ENCODE measurements at regions not wholly inside any gene's neighbourhood (a gene's known extent, or its start where the extent isn't known, plus 50 kb on each side); places are given as distances from the start of the nearest gene placed in this dataset.

DNA sequence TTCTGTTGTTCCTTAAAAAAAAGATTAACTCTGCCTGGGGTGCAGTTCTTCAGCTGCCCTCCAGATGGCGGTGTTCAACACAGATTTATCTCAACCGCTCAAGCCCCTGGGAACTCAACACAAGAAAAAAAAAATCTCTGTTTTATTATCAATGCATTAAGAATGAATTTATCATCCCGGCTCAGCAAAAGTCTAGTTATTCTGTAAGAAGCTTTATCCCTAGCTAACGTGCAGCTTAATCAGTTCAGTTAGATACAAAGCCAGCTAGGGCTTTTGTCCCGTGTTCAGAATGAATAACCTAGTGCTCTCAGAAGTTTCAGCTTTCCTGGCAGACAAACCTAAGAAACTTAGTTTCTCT, 475.9 kb upstream of the CCL2 start:
- H3K27ac ChIP-seq, result no peak overlapping the region
- TF ChIP-seq POLR2A (IDR thresholded peaks at IDR 0.05), result no peak
- TF ChIP-seq, protein P1, sequence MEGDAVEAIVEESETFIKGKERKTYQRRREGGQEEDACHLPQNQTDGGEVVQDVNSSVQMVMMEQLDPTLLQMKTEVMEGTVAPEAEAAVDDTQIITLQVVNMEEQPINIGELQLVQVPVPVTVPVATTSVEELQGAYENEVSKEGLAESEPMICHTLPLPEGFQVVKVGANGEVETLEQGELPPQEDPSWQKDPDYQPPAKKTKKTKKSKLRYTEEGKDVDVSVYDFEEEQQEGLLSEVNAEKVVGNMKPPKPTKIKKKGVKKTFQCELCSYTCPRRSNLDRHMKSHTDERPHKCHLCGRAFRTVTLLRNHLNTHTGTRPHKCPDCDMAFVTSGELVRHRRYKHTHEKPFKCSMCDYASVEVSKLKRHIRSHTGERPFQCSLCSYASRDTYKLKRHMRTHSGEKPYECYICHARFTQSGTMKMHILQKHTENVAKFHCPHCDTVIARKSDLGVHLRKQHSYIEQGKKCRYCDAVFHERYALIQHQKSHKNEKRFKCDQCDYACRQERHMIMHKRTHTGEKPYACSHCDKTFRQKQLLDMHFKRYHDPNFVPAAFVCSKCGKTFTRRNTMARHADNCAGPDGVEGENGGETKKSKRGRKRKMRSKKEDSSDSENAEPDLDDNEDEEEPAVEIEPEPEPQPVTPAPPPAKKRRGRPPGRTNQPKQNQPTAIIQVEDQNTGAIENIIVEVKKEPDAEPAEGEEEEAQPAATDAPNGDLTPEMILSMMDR (IDR thresholded peaks at IDR 0.05), result peak; percentile 0 to 63 (median 25)
- TF ChIP-seq EP300 (IDR thresholded peaks at IDR 0.05), result no peak
- no peaks in the 10 kb centered on the region for H3K36me3 ChIP-seq
- intact Hi-C loops (cut with DNase I), result no loop called here
- no peaks in the 10 kb centered on the region for H3K4me1 ChIP-seq (ENCODE audit: insufficient read depth)
- no peak overlapping the region for H3K4me3 ChIP-seq
- H3K9me3 ChIP-seq, result no peaks in the 10 kb centered on the region
- WGBS, 3 donors, result 0 to 2% (median 2%) methylated on average over 5 of the region's 5 CpGs
- DNase-seq, result peak in 3 of 5 donors; percentile 21 to 38 (median 26)
- no peaks in the 10 kb centered on the region for H3K27me3 ChIP-seq

- DNase-seq, result no peak
- H3K4me1 ChIP-seq (ENCODE audit: insufficient read depth), result no peaks in the 10 kb centered on the region
- no peaks in the 10 kb centered on the region for H3K36me3 ChIP-seq
- H3K27me3 ChIP-seq, result no peaks in the 10 kb centered on the region
- H3K4me3 ChIP-seq, result no peak overlapping the region
- intact Hi-C loops (cut with DNase I), result no loop called here
- TF ChIP-seq POLR2A (IDR thresholded peaks at IDR 0.05) (no peak), EP300 (IDR thresholded peaks at IDR 0.05) (no peak)
- TF ChIP-seq, protein P1 (IDR thresholded peaks at IDR 0.05), result no peak
- H3K27ac ChIP-seq, result no peak overlapping the region
- H3K9me3 ChIP-seq, result no peaks in the 10 kb centered on the region
These were observed 469.8 kb upstream of the CCL2 start for GRCh38 chr17:33785281-33785680.

- H3K9me3 ChIP-seq, result no peaks in the 10 kb centered on the region
- no peak for DNase-seq
- WGBS, 3 donors, result 55 to 69% (median 64%) methylated on average over 1 of the region's 1 CpG
- intact Hi-C loops (cut with DNase I), result no loop called here
- no peaks in the 10 kb centered on the region for H3K4me1 ChIP-seq (ENCODE audit: insufficient read depth)
- H3K4me3 ChIP-seq, result no peak overlapping the region
- H3K27ac ChIP-seq, result no peak overlapping the region
- H3K36me3 ChIP-seq, result no peaks in the 10 kb centered on the region
- TF ChIP-seq, protein P1 (IDR thresholded peaks at IDR 0.05), result no peak
- TF ChIP-seq POLR2A (IDR thresholded peaks at IDR 0.05), result no peak
- no peak for TF ChIP-seq EP300 (IDR thresholded peaks at IDR 0.05)
- no peaks in the 10 kb centered on the region for H3K27me3 ChIP-seq
These were observed 468.6 kb upstream of the CCL2 start for GRCh38 chr17:33786478-33786877.

DNA sequence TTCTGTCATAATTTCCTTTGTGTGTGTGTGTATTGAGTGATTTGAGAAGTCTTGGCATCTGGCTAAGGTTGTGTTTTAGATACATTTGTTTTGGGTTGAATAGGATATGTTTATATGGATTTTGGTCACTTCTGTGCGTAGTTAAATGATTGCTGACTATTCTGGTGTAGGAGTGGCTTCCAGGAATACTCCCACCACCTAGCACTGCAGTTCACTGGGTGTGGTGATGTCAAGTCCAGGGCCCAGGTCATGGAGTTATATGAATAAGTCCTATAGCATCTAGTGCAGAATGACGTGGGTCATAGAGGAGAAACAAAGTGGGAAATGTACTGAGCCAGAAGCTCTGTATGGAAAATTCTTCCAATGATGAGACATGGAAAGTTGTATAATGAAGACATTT, 465.4 kb upstream of the CCL2 start:
- Histone ChIP-seq H3K4me1 (ENCODE audit: insufficient read depth) (no peaks in the 10 kb centered on the region), H3K9me3 (no peaks in the 10 kb centered on the region), H3K27ac (no peak overlapping the region), H3K36me3 (no peaks in the 10 kb centered on the region), H3K4me3 (no peak overlapping the region), H3K27me3 (no peaks in the 10 kb centered on the region)
- no peak for DNase-seq
- TF ChIP-seq, protein P1 (IDR thresholded peaks at IDR 0.05), result no peak
- no peak for TF ChIP-seq EP300 (IDR thresholded peaks at IDR 0.05)
- no peak for TF ChIP-seq POLR2A (IDR thresholded peaks at IDR 0.05)
- intact Hi-C loops (cut with DNase I), result no loop called here
- WGBS, 3 donors, result 41 to 55% (median 44%) methylated on average over 2 of the region's 2 CpGs

GRCh38 chr17:33797181-33797580, 457.9 kb upstream of the CCL2 start:
- intact Hi-C loops (cut with DNase I), result no loop called here
- DNase-seq, result no peak
- TF ChIP-seq POLR2A (IDR thresholded peaks at IDR 0.05) (no peak), EP300 (IDR thresholded peaks at IDR 0.05) (no peak)
- TF ChIP-seq, protein P1 (IDR thresholded peaks at IDR 0.05), result no peak

More at GRCh38 chr17:33797181-33797580, 457.9 kb upstream of the CCL2 start:
- Histone ChIP-seq H3K9me3 (no peaks in the 10 kb centered on the region), H3K4me1 (ENCODE audit: insufficient read depth) (no peaks in the 10 kb centered on the region), H3K27me3 (no peaks in the 10 kb centered on the region), H3K4me3 (no peak overlapping the region), H3K27ac (no peak overlapping the region), H3K36me3 (no peaks in the 10 kb centered on the region)
- WGBS, 3 donors, result 73 to 79% (median 77%) methylated on average over 4 of the region's 4 CpGs
